ENCODE measurements at regions not wholly inside any gene's neighbourhood (a gene's known extent, or its start where the extent isn't known, plus 50 kb on each side); places are given as distances from the start of the nearest gene placed in this dataset.

GRCh38 chr1:98369463-98369862, 292.1 kb upstream of the SNX7 start:
- TF ChIP-seq POLR2AphosphoS5 (IDR thresholded peaks at IDR 0.05) = no peak
- TF ChIP-seq CTCF (IDR thresholded peaks at IDR 0.05) = no peak
